Mesenchymal stem cell (in vitro differentiated cells and primary cell): ENCODE measurements at regions not wholly inside any gene's neighbourhood (a gene's known extent, or its start where the extent isn't known, plus 50 kb on each side); places are given as distances from the start of the nearest gene placed in this dataset.

Source experiments
- DNase-seq: peaks from one replicate; pipeline ENCODE4 v3.0.0-alpha.2; 2013
- H2AFZ ChIP-seq: one replicate; pipeline ENCODE4 v1.6.1; 2013; ENCODE audit warnings: low read depth, mild to moderate bottlenecking, control low read depth, inconsistent platforms, low read length, moderate library complexity
- H2AK5ac ChIP-seq: 2 replicates; pipeline ENCODE4 v1.6.1; 2013; ENCODE audit warnings: low read length, moderate library complexity, mild to moderate bottlenecking, inconsistent platforms; ENCODE audit not compliant: severe bottlenecking
- H2BK120ac ChIP-seq: one replicate; pipeline ENCODE4 v1.6.1; 2013; ENCODE audit warnings: low read depth, mild to moderate bottlenecking, inconsistent platforms, low read length, moderate library complexity
- H2BK12ac ChIP-seq, 2 experiments: one replicate each; pipeline ENCODE4 v1.6.1; 2013; ENCODE audit warnings: inconsistent platforms in 2 of 2, low read length in 2 of 2, mild to moderate bottlenecking in 2 of 2, moderate library complexity in 2 of 2, control low read depth in 1 of 2
- H2BK15ac ChIP-seq: one replicate; pipeline ENCODE4 v1.6.1; 2013; ENCODE audit warnings: mild to moderate bottlenecking, low read depth, inconsistent platforms; ENCODE audit not compliant: poor library complexity, severe bottlenecking
- H2BK5ac ChIP-seq: 2 replicates; pipeline ENCODE4 v1.6.1; 2013; ENCODE audit warnings: low read depth, mild to moderate bottlenecking, low read length, control low read depth, inconsistent platforms; ENCODE audit not compliant: poor library complexity, severe bottlenecking
- H3K14ac ChIP-seq, 2 experiments: one replicate each; pipeline ENCODE4 v1.6.1; 2013; ENCODE audit warnings: inconsistent platforms in 2 of 2, low read length in 2 of 2, control low read depth in 1 of 2, mild to moderate bottlenecking in 1 of 2, moderate library complexity in 1 of 2
- H3K18ac ChIP-seq, 2 experiments: one replicate each; pipeline ENCODE4 v1.6.1; 2013; ENCODE audit warnings: inconsistent platforms in 2 of 2, low read length in 2 of 2, control low read depth in 1 of 2, low read depth in 1 of 2, mild to moderate bottlenecking in 1 of 2
- H3K23ac ChIP-seq, 2 experiments: one replicate each; pipeline ENCODE4 v1.6.1; 2013; ENCODE audit warnings: inconsistent platforms in 2 of 2, low read length in 2 of 2, mild to moderate bottlenecking in 2 of 2, moderate library complexity in 2 of 2, control low read depth in 1 of 2
- H3K27ac ChIP-seq: 2 replicates; pipeline ENCODE4 v1.5.1; 2013; ENCODE audit warnings: mild to moderate bottlenecking, moderate library complexity, low read length, control low read depth, inconsistent platforms; ENCODE audit not compliant: poor library complexity, severe bottlenecking
- H3K27me3 ChIP-seq, 2 experiments: 2 replicates each; pipeline versions ENCODE4 v1.6.1 to v1.7.0; 2013; ENCODE audit warnings: low read length in 2 of 2, mild to moderate bottlenecking in 2 of 2, moderate library complexity in 2 of 2, control low read depth in 1 of 2, inconsistent platforms in 1 of 2; ENCODE audit not compliant: control insufficient read depth in 1 of 2, insufficient read depth in 1 of 2
- H3K36me3 ChIP-seq, 2 experiments: 2 replicates each; pipeline versions ENCODE4 v1.6.1 to v1.7.0; 2013; ENCODE audit warnings: low read length in 2 of 2, control low read depth in 1 of 2, inconsistent platforms in 1 of 2, low read depth in 1 of 2, mild to moderate bottlenecking in 1 of 2; ENCODE audit not compliant: insufficient read depth in 2 of 2, control insufficient read depth in 1 of 2
- H3K4ac ChIP-seq, 2 experiments: one replicate each; pipeline ENCODE4 v1.6.1; 2013; ENCODE audit warnings: inconsistent platforms in 2 of 2, low read length in 2 of 2, mild to moderate bottlenecking in 2 of 2, moderate library complexity in 2 of 2, control low read depth in 1 of 2, low read depth in 1 of 2
- H3K4me1 ChIP-seq: 2 replicates; pipeline ENCODE4 v1.6.1; 2013; ENCODE audit warnings: low read depth, low read length, control low read depth; ENCODE audit not compliant: control insufficient read depth, insufficient read depth
- H3K4me2 ChIP-seq: 2 replicates; pipeline ENCODE4 v1.6.1; 2013; ENCODE audit warnings: low read length, mild to moderate bottlenecking, inconsistent platforms; ENCODE audit not compliant: poor library complexity, severe bottlenecking
- H3K4me3 ChIP-seq, 2 experiments: 2 replicates each; pipeline versions ENCODE4 v1.5.1 to v1.7.0; 2013; ENCODE audit warnings: low read length in 2 of 2, mild to moderate bottlenecking in 2 of 2, control low read depth in 1 of 2, low read depth in 1 of 2; ENCODE audit not compliant: insufficient read depth in 1 of 2
- H3K79me1 ChIP-seq: replicated peaks from 2 replicates; pipeline ENCODE4 v1.6.1; 2013; ENCODE audit warnings: mild to moderate bottlenecking, control low read depth, low read length, inconsistent platforms; ENCODE audit not compliant: poor library complexity, severe bottlenecking
- H3K9ac ChIP-seq: 2 replicates; pipeline ENCODE4 v1.7.0; 2013; ENCODE audit warnings: mild to moderate bottlenecking, low read length, moderate library complexity
- H3K9me3 ChIP-seq: 2 replicates; pipeline ENCODE4 v1.7.0; 2013; ENCODE audit warnings: mild to moderate bottlenecking, low read length; ENCODE audit not compliant: control insufficient read depth
- H4K8ac ChIP-seq: one replicate; pipeline ENCODE4 v1.6.1; 2013; ENCODE audit warnings: inconsistent platforms, mild to moderate bottlenecking, low read length, moderate library complexity
- H4K91ac ChIP-seq: one replicate; pipeline ENCODE4 v1.6.1; 2013; ENCODE audit warnings: mild to moderate bottlenecking, low read length, inconsistent platforms
- WGBS: methylation state at CpG from one replicate; pipeline ENCODE4 v1.1.7; 2013; ENCODE audit warnings: mixed read lengths; 5-methylcytosine and 5-hydroxymethylcytosine counted together

DNA sequence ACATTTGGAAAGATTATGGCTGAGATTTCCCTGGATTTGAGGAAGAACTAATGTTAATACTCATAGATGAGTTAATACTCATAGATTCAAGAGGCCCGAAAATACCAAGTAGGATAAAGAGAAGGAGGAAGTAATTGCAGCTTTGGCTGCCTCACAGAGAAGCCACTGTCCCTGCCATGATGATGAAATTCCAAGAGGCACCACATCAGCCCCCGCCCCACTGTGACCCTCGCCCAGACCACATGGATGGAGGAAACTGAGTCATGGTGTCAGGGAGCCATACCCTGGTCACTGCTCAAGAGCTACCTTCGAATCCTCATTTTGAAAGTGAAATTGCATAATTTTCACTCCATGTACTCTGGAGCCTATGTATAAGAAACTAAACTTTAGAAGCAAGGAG lies 57.6 kb upstream of the SLC22A11 start:
- Histone ChIP-seq H2BK12ac (no peak overlapping the region), H2AK5ac (no peak overlapping the region), H4K91ac (no peak overlapping the region), H3K36me3 (no peaks in the 10 kb centered on the region), H3K4me1 (peaks cover 2% of the 10 kb centered on the region), H3K27ac (no peak overlapping the region), H3K14ac (no peak overlapping the region), H4K8ac (no peak overlapping the region), H3K4me3 (no peak overlapping the region), H3K4me2 (no peak overlapping the region), H2BK120ac (no peak overlapping the region), H3K9me3 (no peaks in the 10 kb centered on the region), H3K23ac (no peak overlapping the region), H2BK5ac (no peak overlapping the region), H3K18ac (no peak overlapping the region), H3K9ac (no peak overlapping the region), H3K79me1 (no peaks in the 10 kb centered on the region), H2BK15ac (no peak overlapping the region), H3K4ac (no peak overlapping the region), H2AFZ (no peak overlapping the region), H3K27me3 (peaks cover 38 to 71% of the 10 kb centered on the region in 2 experiments)
- no peak for DNase-seq
- WGBS = 85% methylated on average over 3 of the region's 4 CpGs

DNA sequence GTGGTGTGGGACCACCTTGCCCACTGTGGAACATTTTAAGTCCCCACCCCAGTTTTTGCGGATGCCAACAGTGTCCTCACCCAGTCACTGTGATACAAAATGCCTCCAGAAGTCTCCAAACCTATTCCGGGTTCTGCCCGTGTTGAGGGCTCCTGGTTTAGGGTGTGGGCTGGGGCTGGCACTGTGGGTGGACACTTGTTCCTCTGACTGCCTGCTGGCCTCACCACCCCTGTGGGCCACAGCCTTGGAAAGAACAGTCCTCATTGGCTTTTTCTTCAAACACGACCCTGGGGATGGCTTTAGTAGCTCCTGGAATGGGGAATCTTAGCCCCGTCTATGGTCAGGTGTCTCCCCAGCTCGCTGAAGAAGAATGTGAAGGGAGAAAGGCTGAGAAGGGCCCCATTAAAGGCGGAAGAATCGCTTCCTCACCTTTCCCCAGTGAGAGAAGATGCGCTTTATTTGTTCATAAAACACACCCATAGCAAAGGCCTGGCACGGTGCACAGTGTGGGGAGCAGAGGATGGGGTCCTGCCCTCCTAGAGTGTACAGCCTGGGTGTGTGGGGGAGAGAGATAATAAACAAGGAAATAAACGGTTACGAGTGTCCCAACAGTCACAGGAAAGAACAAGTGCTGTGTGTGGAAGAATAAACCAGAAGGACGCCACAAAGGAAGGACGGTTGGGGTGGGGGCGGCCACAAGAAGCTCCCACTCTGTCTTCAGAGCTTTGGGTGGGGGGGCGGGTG lies 56.3 kb upstream of the SLC22A11 start:
- H4K8ac ChIP-seq = no peak overlapping the region
- DNase-seq = no peak
- peaks cover 38 to 71% of the 10 kb centered on the region in 2 experiments for H3K27me3 ChIP-seq
- no peak overlapping the region for H2BK12ac ChIP-seq
- no peak overlapping the region for H3K4ac ChIP-seq
- H3K9ac ChIP-seq = no peak overlapping the region
- no peak overlapping the region for H3K18ac ChIP-seq
- no peak overlapping the region for H2AK5ac ChIP-seq
- H3K23ac ChIP-seq = no peak overlapping the region
- H3K4me1 ChIP-seq = peaks cover 2% of the 10 kb centered on the region
- no peak overlapping the region for H2BK120ac ChIP-seq
- no peaks in the 10 kb centered on the region for H3K36me3 ChIP-seq
- no peak overlapping the region for H3K4me2 ChIP-seq
- 83% methylated on average over 13 of the region's 16 CpGs for WGBS
- peaks cover 2% of the 10 kb centered on the region for H3K9me3 ChIP-seq
- H2BK5ac ChIP-seq = no peak overlapping the region
- no peak overlapping the region for H3K4me3 ChIP-seq
- no peaks in the 10 kb centered on the region for H3K79me1 ChIP-seq
- no peak overlapping the region for H3K14ac ChIP-seq
- H3K27ac ChIP-seq = no peak overlapping the region
- no peak overlapping the region for H2BK15ac ChIP-seq
- no peak overlapping the region for H4K91ac ChIP-seq
- no peak overlapping the region for H2AFZ ChIP-seq

DNA sequence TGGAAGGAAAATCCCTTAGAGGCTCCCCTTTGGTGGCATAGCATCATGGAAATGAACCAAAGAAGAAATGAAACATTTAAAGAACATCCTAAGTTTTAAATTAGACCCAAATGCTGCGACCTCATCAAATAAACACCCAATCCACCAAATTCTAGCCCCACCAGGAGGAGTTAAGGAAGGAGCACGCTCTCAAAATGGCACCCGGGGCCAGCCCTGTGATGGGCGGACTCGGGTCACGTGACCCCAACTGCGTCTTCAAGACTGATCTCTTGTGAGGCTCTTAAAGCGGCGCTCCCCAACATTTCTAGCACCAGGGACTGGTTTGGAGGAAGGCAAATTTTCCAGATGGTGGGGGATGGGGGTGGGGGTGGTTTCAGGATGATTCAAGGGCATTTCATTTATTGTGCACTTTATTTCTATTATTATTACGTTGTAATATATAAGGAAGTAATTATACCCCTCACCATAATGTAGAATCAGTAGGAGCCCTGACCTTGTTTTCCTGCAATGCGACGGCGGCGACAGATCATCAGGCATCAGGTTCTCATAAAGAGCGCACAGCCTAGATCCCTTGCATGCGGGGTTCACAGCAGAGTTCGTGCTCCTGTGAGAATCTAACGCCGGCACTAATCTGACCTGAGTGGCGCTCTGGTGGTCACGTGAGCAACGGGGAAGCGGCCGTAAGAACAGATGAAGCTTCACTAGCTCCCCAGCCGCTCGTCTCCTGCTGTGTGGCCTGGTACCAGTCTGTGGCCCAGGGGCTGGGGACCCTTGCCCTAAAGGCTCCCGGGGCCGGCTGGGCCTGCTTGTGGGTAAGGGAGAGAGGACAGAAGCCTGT lies 55.3 kb upstream of the SLC22A11 start:
- no peak overlapping the region for H2BK120ac ChIP-seq
- no peak overlapping the region for H3K9ac ChIP-seq
- H3K4me3 ChIP-seq = no peak overlapping the region
- H3K14ac ChIP-seq = no peak overlapping the region
- no peak for DNase-seq
- H3K79me1 ChIP-seq = no peaks in the 10 kb centered on the region
- H3K27ac ChIP-seq = no peak overlapping the region
- no peak overlapping the region for H2AK5ac ChIP-seq
- H2AFZ ChIP-seq = no peak overlapping the region
- H3K4me2 ChIP-seq = no peak overlapping the region
- 80% methylated on average over 24 of the region's 28 CpGs for WGBS
- H3K27me3 ChIP-seq = peaks cover 42 to 72% of the 10 kb centered on the region in 2 experiments
- H3K4ac ChIP-seq = no peak overlapping the region
- H3K36me3 ChIP-seq = no peaks in the 10 kb centered on the region
- H3K18ac ChIP-seq = no peak overlapping the region
- peaks cover 2% of the 10 kb centered on the region for H3K4me1 ChIP-seq
- no peak overlapping the region for H4K91ac ChIP-seq
- no peak overlapping the region for H4K8ac ChIP-seq
- no peak overlapping the region for H3K23ac ChIP-seq
- no peak overlapping the region for H2BK12ac ChIP-seq
- H2BK5ac ChIP-seq = no peak overlapping the region
- no peak overlapping the region for H2BK15ac ChIP-seq
- H3K9me3 ChIP-seq = peaks cover 12% of the 10 kb centered on the region
